ENCODE measurements at regions not wholly inside any gene's neighbourhood (a gene's known extent, or its start where the extent isn't known, plus 50 kb on each side); places are given as distances from the start of the nearest gene placed in this dataset.

DNA sequence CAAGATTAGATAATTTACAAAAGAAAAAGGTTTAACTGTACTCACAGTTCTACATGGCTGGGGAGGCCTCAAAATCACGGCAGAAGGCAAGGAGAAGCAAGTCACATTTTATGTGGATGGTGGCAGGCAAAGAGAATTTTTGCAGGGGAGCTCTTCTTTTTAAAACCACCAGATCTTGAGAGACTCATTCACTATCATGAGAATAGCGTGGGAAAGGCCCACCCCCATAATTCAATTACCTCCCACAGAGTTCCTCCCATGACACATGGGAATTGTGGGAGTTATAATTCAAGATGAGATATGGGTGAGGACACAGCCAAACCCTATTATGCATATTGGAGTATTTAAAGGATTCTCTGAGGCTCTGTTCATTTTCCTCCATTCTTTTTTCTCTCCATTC is 138.7 kb upstream of the CADM2 start:
- no peak for TF ChIP-seq CTCF (IDR thresholded peaks at IDR 0.05; ENCODE audit: control extremely low read depth, extremely low read depth)
- 70 to 82% methylated on average over 2 of the region's 2 CpGs for WGBS, 2 donors
- H3K4me3 ChIP-seq: no peak overlapping the region
- no peak overlapping the region for H3K27ac ChIP-seq (ENCODE audit: low read depth in 1 of 2, low read length in 1 of 2)
- H3K4me1 ChIP-seq (ENCODE audit: control insufficient read depth in 5 of 5, insufficient read depth in 5 of 5, low read length in 5 of 5): no peaks in the 10 kb centered on the region
- H3K9ac ChIP-seq (ENCODE audit: insufficient read depth in 1 of 2, low read length in 2 of 2): no peak overlapping the region
- no peaks in the 10 kb centered on the region for H3K36me3 ChIP-seq (ENCODE audit: control insufficient read depth in 4 of 4, insufficient read depth in 4 of 4, low read length in 4 of 4)
- DNase-seq (no peak), ATAC-seq (ENCODE audit: insufficient read depth, low FRiP score) (no peak)
- no peaks in the 10 kb centered on the region for H3K27me3 ChIP-seq (ENCODE audit: control insufficient read depth in 3 of 3, insufficient read depth in 3 of 3, low read length in 2 of 3)
- H3K9me3 ChIP-seq (ENCODE audit: control insufficient read depth in 4 of 4, insufficient read depth in 3 of 4, low read length in 3 of 4): peaks cover 0 to 3% (median 0%) of the 10 kb centered on the region in 4 donors

- TF ChIP-seq CTCF (IDR thresholded peaks at IDR 0.05; ENCODE audit: control extremely low read depth, extremely low read depth): no peak
- Histone ChIP-seq H3K4me1 (ENCODE audit: control insufficient read depth in 5 of 5, insufficient read depth in 5 of 5, low read length in 5 of 5) (no peaks in the 10 kb centered on the region), H3K27me3 (ENCODE audit: control insufficient read depth in 3 of 3, insufficient read depth in 3 of 3, low read length in 2 of 3) (no peaks in the 10 kb centered on the region), H3K9me3 (ENCODE audit: control insufficient read depth in 4 of 4, insufficient read depth in 3 of 4, low read length in 3 of 4) (peaks cover 0 to 3% (median 0%) of the 10 kb centered on the region in 4 donors), H3K36me3 (ENCODE audit: control insufficient read depth in 4 of 4, insufficient read depth in 4 of 4, low read length in 4 of 4) (no peaks in the 10 kb centered on the region), H3K9ac (ENCODE audit: insufficient read depth in 1 of 2, low read length in 2 of 2) (no peak overlapping the region), H3K27ac (ENCODE audit: low read depth in 1 of 2, low read length in 1 of 2) (no peak overlapping the region), H3K4me3 (no peak overlapping the region)
- no peak for ATAC-seq (ENCODE audit: insufficient read depth, low FRiP score)
- no peak for DNase-seq
Observed at GRCh38 chr3:84820906-84821305, 137.9 kb upstream of the CADM2 start.

DNA sequence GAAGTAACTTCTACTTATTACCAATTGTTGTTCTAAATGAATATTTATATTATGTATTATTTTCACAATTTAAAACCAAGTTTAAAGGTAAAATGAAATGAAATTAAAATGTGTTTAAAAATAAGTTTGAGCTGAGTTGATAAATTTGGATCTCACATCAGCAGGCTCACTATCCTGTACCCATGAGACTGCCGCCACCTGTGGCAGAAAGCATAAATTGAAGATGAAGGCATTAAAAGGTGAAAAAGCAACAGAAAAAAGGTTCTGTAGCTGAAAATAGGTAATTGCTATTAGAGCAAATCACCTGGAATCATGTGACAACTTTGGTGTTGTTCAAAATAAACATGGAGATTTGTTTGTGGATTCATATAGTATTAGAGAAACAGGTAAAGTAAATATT is 133.0 kb upstream of the CADM2 start:
- no peak for TF ChIP-seq CTCF (IDR thresholded peaks at IDR 0.05; ENCODE audit: control extremely low read depth, extremely low read depth)
- Histone ChIP-seq H3K4me1 (ENCODE audit: control insufficient read depth in 5 of 5, insufficient read depth in 5 of 5, low read length in 5 of 5) (no peaks in the 10 kb centered on the region), H3K27me3 (ENCODE audit: control insufficient read depth in 3 of 3, insufficient read depth in 3 of 3, low read length in 2 of 3) (no peaks in the 10 kb centered on the region), H3K9ac (ENCODE audit: insufficient read depth in 1 of 2, low read length in 2 of 2) (no peak overlapping the region), H3K27ac (ENCODE audit: low read depth in 1 of 2, low read length in 1 of 2) (no peak overlapping the region), H3K9me3 (ENCODE audit: control insufficient read depth in 4 of 4, insufficient read depth in 3 of 4, low read length in 3 of 4) (no peaks in the 10 kb centered on the region), H3K4me3 (no peak overlapping the region), H3K36me3 (ENCODE audit: control insufficient read depth in 4 of 4, insufficient read depth in 4 of 4, low read length in 4 of 4) (no peaks in the 10 kb centered on the region)
- ATAC-seq (ENCODE audit: insufficient read depth, low FRiP score): no peak
- no peak for DNase-seq
- 91 to 93% methylated on average over 1 of the region's 1 CpG for WGBS, 2 donors

DNA sequence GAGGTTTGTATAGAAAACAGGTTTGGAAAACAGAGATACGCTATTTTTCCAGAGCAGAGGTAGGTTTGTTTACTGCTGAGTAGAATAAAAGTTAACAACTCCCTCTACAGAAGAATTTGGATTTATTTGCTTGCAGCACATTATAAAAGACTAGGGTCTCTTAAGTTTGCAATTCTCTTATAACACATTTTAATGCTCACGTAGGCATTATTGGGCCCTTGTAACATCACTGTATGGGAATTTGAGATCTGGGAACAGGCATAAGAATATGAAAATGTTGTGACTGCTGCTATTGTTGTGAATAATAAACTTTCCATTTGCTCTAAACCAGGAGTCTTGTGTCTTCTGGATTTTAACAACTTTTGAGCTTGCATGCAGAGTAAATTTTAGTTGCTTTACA is 128.3 kb upstream of the CADM2 start:
- no peaks in the 10 kb centered on the region for H3K27me3 ChIP-seq (ENCODE audit: control insufficient read depth in 3 of 3, insufficient read depth in 3 of 3, low read length in 2 of 3)
- ATAC-seq (ENCODE audit: insufficient read depth, low FRiP score): no peak
- H3K9me3 ChIP-seq (ENCODE audit: control insufficient read depth in 4 of 4, insufficient read depth in 3 of 4, low read length in 3 of 4): peaks cover 0 to 3% (median 0%) of the 10 kb centered on the region in 4 donors
- H3K4me3 ChIP-seq: no peak overlapping the region
- DNase-seq: no peak
- H3K36me3 ChIP-seq (ENCODE audit: control insufficient read depth in 4 of 4, insufficient read depth in 4 of 4, low read length in 4 of 4): no peaks in the 10 kb centered on the region
- H3K4me1 ChIP-seq (ENCODE audit: control insufficient read depth in 5 of 5, insufficient read depth in 5 of 5, low read length in 5 of 5): no peaks in the 10 kb centered on the region
- WGBS, 2 donors: 89 to 90% methylated on average over 2 of the region's 2 CpGs
- no peak overlapping the region for H3K27ac ChIP-seq (ENCODE audit: low read depth in 1 of 2, low read length in 1 of 2)
- H3K9ac ChIP-seq (ENCODE audit: insufficient read depth in 1 of 2, low read length in 2 of 2): no peak overlapping the region
- TF ChIP-seq CTCF (IDR thresholded peaks at IDR 0.05; ENCODE audit: control extremely low read depth, extremely low read depth): no peak

All from lung (tissue), 11 donors.